ENCODE measurements at regions not wholly inside any gene's neighbourhood (a gene's known extent, or its start where the extent isn't known, plus 50 kb on each side); places are given as distances from the start of the nearest gene placed in this dataset.

GRCh38 chr12:41924111-41924510, 220.6 kb downstream of the GXYLT1 start:
- no peak for DNase-seq

- DNase-seq = no peak
Observed at GRCh38 chr12:41923351-41923750, 221.3 kb downstream of the GXYLT1 start.

GRCh38 chr12:41920355-41920754, 224.3 kb downstream of the GXYLT1 start:
- peak; percentile 53 for DNase-seq

GRCh38 chr12:41919526-41920261, 225.0 kb downstream of the GXYLT1 start:
- peak; percentile 90 for DNase-seq

- no peak for DNase-seq
Observed at GRCh38 chr12:41919048-41919447, 225.6 kb downstream of the GXYLT1 start.

GRCh38 chr12:41917938-41918341, 226.7 kb downstream of the GXYLT1 start:
- no peak for DNase-seq

GRCh38 chr12:41917181-41917580, 227.5 kb downstream of the GXYLT1 start:
- no peak for DNase-seq

GRCh38 chr12:41910578-41911320, 233.9 kb downstream of the GXYLT1 start:
- DNase-seq = no peak

- DNase-seq = no peak
Observed at GRCh38 chr12:41908206-41908605, 236.5 kb downstream of the GXYLT1 start.

- no peak for DNase-seq
Observed at GRCh38 chr12:41907550-41907949, 237.1 kb downstream of the GXYLT1 start.

GRCh38 chr12:41907021-41907420, 237.7 kb downstream of the GXYLT1 start:
- DNase-seq = no peak

GRCh38 chr12:41905759-41906297, 238.8 kb downstream of the GXYLT1 start:
- DNase-seq = no peak

GRCh38 chr12:41905073-41905758, 239.5 kb downstream of the GXYLT1 start:
- DNase-seq = no peak

GRCh38 chr12:41904041-41904440, 240.6 kb downstream of the GXYLT1 start:
- no peak for DNase-seq

GRCh38 chr12:41903014-41903708, 241.5 kb downstream of the GXYLT1 start:
- no peak for DNase-seq

GRCh38 chr12:41899577-41899976, 245.1 kb downstream of the GXYLT1 start:
- no peak for DNase-seq

- DNase-seq = no peak
Observed at GRCh38 chr12:41897593-41897992, 247.1 kb downstream of the GXYLT1 start.

- no peak for DNase-seq
Observed at GRCh38 chr12:41893491-41893890, 251.2 kb downstream of the GXYLT1 start.

GRCh38 chr12:41892302-41892701, 252.4 kb downstream of the GXYLT1 start:
- no peak for DNase-seq

GRCh38 chr12:41891226-41891625, 253.4 kb downstream of the GXYLT1 start:
- DNase-seq = no peak

- DNase-seq = no peak
Observed at GRCh38 chr12:41888285-41888684, 256.4 kb downstream of the GXYLT1 start.

- DNase-seq = no peak
Observed at GRCh38 chr12:41881891-41882805, 262.5 kb downstream of the GXYLT1 start.
